ENCODE measurements at regions not wholly inside any gene's neighbourhood (a gene's known extent, or its start where the extent isn't known, plus 50 kb on each side); places are given as distances from the start of the nearest gene placed in this dataset.

DNA sequence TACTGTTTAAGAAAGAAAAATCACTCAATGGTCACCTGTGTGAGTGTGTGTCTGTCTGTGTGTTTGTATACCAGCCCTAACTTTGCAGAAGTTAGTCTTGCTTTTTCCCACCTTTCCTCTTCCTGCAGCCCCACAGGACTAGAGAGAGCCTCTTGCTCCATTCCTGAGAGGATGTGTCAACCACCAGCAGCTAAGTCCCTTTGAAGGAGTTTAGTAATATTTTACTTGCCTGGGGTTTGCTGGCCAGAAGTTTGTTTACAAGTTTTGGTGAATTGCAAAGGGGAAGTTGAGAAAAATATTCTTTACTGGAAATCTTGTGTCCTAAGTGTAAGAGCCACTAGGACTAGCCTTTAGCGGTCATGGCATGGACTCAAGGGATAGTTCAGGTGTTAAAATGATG is 316.2 kb downstream of the BRINP1 start:
- DNase-seq (ENCODE audit: low read depth in 2 of 2): no peak

DNA sequence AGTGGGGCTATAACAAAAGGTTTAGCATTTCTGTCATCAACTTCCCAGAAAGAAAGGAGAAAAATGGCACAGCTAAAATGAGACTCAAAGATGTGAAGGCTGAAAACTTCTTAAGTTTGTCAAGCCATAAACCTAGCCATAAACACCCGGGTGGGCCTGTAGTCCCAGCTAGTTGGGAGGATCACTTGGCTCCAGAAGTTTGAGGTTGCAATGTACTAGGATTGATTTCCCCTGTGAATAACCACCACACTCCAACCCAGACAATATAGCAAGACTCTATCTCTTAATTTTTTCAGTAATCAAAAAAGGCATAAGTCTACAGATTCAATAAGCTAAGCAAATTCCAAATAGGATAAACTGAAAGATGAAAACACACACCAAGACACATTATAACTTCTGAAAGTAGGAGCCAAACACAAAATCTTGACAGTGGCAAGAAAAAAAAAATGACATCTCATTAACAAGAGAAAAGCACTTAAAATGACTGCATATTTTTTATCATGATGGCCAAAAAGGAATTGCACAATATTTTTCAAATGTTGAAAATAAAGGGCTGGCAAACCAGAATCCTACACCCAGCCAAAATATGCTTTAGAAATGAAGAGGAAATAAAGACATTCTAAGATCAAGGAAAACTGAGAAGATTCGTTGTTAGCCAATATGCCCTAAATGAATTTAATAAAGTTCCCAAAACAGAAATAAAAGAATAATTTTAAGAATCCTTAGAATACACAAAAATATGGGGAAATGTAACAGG is 308.4 kb downstream of the BRINP1 start:
- DNase-seq (ENCODE audit: low read depth in 2 of 2): no peak

DNA sequence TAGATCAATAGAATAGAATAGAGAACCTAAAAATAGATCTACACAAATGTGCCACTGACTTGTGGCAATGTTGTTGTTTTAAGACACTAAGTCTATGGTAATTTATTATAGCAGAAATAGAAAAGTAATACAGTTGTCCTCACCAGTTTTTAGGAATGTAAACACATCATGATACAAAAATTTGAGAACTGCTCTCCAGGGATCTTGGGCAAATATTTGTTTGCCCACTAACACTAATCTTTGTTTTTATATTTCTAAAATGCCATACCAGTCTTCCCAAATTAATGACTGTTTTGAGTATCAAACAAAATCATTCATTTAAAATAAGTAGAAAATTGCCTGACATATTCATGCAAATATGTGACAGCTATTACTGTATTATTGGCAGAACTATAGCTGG is 297.6 kb downstream of the BRINP1 start:
- DNase-seq (ENCODE audit: low read depth in 2 of 2): no peak

DNA sequence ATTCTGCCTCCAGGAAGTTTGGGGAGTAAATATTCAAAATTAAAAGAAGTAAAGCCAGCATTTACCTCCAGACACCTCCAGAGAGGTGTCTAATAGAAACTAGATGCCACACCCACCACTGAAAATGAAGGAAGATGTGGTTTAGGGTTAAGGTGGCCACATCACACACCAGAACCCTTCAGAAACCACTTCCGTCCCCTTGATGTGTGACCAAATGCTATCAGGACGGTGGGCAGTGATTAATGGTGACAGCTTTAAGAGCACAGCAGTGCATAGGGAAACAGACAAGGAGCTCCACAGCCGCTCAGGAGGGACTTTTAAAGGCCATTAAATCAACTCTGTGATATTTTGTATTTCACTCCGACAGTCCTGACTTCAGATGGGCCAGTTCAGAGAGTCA is 295.2 kb downstream of the BRINP1 start:
- DNase-seq (ENCODE audit: low read depth in 2 of 2): no peak

DNA sequence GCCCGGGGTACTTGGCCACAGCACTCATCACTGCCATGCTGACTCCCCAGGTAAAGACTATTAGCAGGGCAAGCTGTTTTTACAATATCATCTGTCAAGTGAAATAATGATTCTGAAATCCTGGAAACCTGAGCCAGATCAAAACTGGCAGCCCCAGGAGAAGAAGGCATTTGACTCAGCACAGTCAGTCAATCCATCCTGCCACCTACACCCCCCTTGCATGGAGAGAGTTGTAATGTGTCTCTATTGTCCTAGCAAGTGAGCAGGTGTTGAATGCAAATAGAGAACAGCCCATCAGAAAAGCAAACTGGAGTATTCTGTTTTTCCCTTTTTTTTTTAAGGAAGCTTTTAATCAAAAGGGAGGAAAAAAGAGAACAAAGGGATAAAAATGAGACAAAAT is 291.2 kb downstream of the BRINP1 start:
- no peak for DNase-seq (ENCODE audit: low read depth in 2 of 2)

DNA sequence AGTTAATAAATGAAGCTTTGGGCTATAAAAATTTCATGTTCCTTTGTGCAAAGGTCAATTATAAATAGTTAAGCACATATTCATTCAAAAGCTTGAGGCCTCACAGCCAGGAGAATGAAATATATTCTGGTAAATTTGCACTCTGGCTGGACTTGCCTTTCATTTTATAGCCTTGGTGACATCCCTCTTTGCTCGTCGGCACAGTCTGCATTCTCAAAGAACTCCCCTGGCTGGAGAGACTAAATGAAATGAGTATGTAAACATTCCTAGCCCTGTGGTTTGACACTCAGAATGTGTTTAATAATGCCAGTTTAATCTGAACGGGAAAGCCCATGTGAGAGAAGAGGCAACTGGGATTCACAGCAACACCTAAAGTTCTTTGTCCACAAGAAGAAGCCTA is 285.6 kb downstream of the BRINP1 start:
- DNase-seq (ENCODE audit: low read depth in 2 of 2): no peak

DNA sequence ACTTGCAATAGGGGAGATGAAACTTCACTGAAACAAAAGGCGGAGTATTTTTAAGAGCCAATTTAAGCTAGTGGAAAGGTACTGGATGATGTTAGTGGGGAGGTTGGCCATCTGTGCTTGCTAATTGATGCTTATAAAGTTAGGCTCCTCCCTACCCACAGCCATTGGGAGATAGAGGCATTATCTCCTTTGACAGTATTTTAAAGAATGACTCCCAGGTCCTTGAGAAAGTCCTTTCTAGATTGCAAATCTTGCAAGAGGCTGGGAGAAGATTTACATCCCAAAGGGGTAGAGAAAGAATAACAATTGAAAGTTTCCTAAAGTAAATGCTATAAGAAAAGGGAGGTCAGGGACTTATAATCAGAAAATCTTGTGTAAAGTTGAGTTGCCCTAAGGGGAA is 282.6 kb downstream of the BRINP1 start:
- DNase-seq (ENCODE audit: low read depth in 2 of 2): no peak

DNA sequence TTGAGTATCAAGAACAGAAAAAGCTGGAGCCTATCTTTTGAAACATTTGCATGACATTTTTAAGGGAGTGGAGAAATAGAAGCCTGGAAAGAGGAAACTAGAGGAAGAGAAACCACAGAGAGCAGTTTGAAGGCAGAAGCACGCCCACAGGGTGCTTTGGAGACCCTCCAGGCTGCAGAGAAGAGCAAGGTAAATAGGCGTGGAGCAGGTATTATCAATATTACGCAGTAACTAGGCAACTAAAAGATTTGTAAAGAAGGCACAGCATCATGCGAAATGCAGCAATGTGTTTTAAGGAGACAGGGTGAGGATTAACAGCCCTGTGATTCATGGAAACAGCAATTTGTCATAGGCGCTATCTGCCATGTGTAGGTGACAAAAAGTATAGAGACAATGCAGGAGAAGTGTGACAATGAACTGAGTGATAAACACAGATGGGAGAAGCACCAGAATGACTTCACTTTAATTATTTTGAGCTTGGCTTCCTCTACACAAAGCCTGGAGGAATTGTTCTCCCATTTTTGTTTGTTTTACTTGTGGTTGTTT is 281.2 kb downstream of the BRINP1 start:
- DNase-seq (ENCODE audit: low read depth in 2 of 2): no peak

DNA sequence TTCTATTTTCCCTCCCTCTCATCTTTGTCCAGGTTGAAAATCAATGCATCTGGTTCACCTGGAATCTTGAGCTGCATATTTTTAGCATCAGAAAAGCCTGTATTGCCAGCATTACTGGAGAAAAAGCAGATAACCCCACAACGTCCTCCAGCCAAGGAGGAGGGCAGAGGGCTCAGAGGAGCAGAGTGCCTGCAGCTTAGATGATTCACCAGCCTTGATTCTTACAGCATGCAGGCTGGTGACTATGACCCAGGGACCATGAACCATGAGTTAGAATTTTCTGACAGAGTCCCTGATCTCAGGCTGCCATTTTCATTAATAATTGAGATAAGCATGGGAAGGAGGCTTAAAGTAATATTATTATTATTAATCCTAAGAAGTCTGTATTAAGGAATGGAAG is 278.2 kb downstream of the BRINP1 start:
- no peak for DNase-seq (ENCODE audit: low read depth in 2 of 2)

DNA sequence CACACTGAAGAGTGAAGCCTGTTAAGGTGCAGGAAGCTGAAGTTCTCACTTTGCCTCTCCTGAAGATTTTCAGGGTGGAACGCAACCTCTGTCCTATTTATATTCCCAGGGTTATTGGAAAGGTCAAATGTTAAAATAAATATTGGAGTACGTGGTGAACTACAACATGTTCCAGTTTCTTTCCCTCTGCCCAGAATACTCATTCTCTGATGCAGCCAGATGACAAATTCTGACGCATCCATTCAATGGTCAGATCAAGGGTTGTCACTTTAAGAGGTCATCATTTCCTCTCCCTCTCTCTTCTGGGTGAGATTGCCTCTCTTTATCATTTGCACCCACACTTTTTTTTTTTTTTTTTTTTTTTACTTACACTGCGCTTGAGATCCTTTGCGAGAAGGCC is 277.1 kb downstream of the BRINP1 start:
- DNase-seq (ENCODE audit: low read depth in 2 of 2): no peak

DNA sequence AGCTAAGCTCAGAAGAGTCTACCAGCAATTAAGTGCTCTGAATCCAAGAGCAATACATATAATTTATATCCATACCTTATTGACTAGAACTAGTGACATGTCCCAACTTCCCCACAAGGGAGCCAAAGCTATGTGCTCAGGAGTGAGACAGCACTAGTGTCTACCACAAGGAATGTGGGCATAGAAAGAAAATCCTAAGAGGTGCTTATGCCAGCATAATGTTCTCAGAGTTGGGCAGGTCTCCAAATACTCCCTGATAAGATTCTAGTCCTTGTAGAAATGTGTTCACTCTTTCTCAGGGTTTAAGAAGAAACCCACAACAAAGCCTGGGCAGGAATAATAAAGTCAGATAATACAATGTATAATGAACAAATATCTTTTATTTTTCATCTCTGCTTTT is 275.1 kb downstream of the BRINP1 start:
- DNase-seq (ENCODE audit: low read depth in 2 of 2): no peak

DNA sequence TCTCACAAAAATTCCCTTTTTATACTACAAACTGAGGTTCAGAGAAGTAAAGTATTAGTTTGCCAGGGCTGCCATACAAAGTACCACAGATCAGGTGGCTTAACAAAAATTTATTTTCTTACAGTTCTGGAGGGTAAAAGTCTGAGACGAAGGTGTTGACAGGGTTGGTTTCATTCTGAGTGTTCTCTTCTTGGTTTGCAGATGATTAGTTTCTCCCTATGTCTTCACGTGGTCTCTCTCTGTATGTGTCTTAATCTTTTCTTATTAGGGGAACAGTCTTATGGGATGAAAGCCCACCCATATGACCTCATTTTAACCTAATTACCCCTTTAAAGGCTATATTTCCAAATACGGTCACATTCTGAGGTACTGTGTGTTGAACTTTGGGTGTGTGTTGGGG is 274.2 kb downstream of the BRINP1 start:
- no peak for DNase-seq (ENCODE audit: low read depth in 2 of 2)

DNA sequence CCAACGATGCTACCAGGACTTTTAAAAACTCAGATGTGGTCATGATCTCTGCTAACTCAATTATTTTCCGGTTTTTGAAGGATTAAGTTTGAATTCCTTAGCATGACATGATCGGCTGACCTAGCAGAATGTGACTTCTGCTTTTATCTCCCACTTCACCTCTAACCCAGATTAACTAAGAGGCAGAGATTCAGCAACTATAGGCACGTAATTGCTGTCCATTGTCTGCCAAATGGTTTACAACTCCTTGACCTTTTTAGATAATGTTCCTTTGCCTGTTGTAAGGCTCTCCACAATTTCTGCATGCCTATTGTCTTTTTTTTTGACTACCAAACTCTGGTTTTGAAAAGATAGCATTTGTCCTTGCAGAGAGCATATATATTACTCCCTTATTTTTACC is 268.2 kb downstream of the BRINP1 start:
- DNase-seq (ENCODE audit: low read depth in 2 of 2): no peak

DNA sequence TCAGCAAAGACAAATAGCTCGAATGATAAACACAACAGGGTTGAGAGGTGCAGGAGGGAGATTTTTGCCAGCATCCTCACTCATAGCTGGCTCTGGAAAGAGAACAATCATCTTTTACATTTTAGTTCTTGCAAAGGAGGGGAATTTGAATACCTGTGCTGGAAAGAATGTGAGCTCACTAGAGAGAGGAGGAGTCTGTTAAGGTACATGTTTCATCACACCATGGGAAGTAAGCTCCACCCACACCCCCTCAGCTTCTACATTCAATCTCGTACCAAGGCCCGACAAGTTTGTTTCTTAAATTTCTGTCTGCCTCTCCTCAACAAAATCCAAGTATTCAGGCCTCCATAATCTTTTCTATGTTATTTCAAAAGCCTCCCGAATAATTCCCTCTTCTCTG is 254.6 kb downstream of the BRINP1 start:
- DNase-seq (ENCODE audit: low read depth in 2 of 2): no peak
